ENCODE measurements at regions not wholly inside any gene's neighbourhood (a gene's known extent, or its start where the extent isn't known, plus 50 kb on each side); places are given as distances from the start of the nearest gene placed in this dataset.
"Not testable (repeated sequence)": the region's sequence is repeated elsewhere in the genome, so short reads cannot be mapped to it uniquely, and the experiment has no call there.

GRCh38 chr6:102981490-102982015 lies 1588.0 kb downstream of the GRIK2 start:
- DNase-seq, result no peak

DNA sequence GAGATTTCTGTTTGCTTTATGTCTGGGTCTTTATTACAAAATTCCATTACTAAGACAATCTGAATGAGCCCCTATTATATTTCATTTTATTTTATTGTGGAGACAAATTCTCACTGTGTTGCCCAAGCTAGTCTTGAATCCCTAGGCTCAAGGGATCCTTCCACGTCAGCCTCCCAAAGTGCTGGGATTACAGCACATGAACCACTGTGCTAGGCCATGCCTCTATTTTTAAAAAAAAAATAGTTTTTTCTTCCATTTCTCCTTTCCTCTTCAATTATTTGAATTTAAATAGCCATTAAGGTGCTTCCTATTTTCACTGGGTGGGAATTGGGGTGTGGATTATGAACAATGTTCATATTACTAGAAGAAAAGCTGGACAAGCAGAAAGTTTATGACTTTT lies 1587.4 kb downstream of the GRIK2 start:
- DNase-seq, result no peak

GRCh38 chr6:102961902-102962301 lies 1568.4 kb downstream of the GRIK2 start:
- DNase-seq, result no peak

GRCh38 chr6:102950967-102951366 lies 1557.5 kb downstream of the GRIK2 start:
- DNase-seq, result no peak

DNA sequence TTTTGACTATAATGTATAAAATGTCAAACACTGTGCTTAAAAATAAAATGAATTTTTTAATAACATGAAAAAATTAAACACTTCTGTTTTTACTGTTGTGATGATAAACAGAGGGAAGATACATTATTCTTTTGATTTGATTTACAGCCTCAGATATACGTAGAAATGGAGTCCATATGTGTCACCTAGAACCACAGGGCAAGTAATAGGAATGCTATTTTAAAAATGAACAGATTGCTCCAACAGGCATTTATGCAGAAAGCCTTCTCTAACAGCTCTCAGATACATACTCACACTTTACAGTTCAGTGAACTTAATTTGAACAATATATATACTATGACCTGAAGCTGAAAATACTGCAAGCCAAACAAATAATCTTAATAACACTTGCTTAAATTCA lies 1551.0 kb downstream of the GRIK2 start:
- DNase-seq, result no peak

- DNase-seq, result no peak
Observed at GRCh38 chr6:102942206-102942605, 1548.7 kb downstream of the GRIK2 start.

- DNase-seq, result no peak
Observed at GRCh38 chr6:102936959-102937358, 1543.5 kb downstream of the GRIK2 start.

DNA sequence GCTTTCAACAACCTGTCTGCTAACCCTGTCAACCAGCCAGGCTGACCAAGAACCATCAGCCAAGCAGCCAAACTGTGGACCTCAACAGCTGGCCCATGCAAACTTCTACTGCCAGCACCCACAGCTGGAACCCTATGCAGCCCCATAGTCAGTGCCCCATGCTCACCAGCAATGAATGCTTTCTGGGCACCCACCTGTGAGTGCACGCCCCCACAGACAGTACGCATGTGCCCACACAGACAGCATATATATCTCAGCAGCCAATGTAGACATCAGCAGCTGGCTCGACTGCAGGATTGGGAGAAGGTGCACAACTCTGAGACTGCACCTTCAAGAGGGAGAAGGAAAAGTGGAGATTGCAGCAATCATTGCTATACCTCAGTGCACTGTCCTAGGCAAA lies 1534.6 kb downstream of the GRIK2 start:
- no peak for DNase-seq

DNA sequence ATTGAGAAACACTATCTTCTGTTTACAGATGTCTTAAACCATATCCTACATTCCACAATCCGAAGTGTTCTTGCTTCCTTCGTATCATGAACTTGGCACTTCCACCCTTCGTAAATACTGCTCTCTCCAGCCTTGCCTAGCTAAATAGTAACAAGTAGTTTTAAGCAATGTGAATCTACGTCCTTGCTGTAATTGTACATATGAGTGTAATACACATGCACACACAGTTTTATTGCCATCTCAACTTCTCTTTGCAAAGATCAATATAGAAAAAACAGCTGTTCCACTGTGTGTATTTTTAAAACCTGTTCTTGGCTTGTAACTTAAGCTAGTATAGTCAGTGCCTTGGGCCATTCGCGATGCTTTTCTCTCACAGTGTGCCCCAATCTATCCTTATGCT lies 1524.7 kb downstream of the GRIK2 start:
- no peak for DNase-seq

- DNase-seq, result no peak
Observed at GRCh38 chr6:102911571-102911970, 1518.1 kb downstream of the GRIK2 start.

GRCh38 chr6:102910701-102911139 lies 1517.2 kb downstream of the GRIK2 start:
- not testable (repeated sequence) for DNase-seq

DNA sequence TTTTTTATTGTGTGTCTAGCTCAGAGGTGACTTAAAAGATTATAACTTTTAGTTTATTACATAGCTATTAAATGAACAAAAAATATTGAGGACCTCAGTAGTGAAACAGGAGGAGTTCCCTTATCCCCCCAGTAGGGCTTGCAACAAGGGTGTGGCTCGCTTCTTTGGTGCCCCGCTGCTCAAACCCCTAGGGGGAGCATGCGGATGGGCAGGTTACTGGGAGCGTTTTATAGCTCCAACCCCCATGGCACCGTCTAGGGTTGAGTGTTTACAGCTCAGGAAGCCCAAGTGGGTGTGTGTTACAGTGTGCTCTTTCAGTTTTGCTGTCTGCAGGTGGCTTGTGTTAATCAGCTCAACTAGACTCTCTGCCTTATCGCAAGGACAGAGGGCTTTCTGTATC lies 1513.7 kb downstream of the GRIK2 start:
- no peak for DNase-seq

DNA sequence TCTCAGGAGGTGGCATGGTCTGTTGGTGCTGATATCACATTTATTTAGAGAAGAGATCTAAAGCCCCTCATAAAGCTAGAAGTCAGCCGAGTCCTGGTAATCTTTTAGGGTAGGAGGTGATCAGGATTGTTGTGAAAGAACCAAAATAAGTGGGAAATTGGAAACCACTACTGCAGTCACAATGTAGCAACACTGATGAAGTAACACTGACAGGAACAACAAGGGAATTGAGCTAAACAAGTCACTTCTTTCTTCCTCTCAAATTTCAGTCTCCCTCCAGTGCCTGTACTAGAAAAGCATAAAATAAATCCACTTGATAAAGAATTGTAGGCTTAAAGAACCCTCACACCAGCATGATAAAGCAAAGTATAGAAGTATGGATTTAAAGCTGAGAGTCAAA lies 1509.0 kb downstream of the GRIK2 start:
- no peak for DNase-seq

- no peak for DNase-seq
Observed at GRCh38 chr6:102895683-102896082, 1502.2 kb downstream of the GRIK2 start.

GRCh38 chr6:102885165-102885564 lies 1491.7 kb downstream of the GRIK2 start:
- DNase-seq, result no peak

DNA sequence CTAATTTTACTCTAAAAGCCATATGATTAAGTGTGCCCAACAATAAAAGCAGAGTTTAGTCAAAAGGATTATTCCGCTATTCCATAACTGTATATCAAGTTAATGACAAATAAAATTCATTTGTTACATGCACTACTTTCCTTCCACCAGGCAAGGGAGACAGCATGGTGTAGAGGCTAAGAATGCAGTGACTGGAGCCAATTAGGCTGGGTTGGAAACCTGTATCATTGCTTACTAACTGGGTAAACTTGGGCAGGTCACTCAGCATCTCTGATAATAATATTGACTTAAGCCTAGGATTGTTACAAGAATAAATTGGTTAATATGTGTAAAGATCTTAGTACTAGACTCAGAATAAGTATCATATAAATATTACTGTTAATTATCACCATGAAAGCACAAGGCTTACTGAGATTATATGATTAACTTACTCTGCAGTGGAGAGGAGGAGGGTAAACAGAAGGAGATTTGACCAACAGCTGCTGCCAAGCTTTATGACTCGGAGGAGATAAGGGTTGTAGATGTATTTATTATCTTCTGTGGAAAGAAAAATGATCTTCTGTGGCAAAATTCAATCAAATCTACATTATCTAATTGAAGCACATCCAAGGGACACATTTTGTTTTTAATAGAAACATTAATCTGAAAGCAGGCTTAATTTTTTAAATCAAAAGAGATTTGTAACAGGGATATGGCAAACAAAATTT lies 1459.9 kb downstream of the GRIK2 start:
- no peak for DNase-seq

GRCh38 chr6:102848796-102849195 lies 1455.3 kb downstream of the GRIK2 start:
- DNase-seq, result no peak

DNA sequence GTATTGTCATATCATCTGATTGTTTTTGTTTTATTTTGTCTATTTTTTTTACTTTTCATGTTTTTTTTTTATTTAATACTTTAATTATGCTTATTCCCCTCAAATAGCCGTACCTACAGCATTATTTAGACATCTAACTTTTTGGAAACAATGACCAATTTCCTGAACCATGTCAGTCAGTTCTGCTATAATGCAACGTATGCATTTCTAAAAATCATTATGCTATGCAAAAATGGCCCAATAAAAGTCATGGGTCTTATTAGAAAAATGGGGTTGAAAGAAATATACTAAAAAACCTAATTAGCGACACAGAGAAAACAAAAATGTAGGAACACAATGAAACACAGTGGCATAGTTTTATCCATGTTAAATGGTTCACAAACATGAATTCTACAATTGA lies 1454.7 kb downstream of the GRIK2 start:
- no peak for DNase-seq

GRCh38 chr6:102841060-102841459 lies 1447.6 kb downstream of the GRIK2 start:
- no peak for DNase-seq

DNA sequence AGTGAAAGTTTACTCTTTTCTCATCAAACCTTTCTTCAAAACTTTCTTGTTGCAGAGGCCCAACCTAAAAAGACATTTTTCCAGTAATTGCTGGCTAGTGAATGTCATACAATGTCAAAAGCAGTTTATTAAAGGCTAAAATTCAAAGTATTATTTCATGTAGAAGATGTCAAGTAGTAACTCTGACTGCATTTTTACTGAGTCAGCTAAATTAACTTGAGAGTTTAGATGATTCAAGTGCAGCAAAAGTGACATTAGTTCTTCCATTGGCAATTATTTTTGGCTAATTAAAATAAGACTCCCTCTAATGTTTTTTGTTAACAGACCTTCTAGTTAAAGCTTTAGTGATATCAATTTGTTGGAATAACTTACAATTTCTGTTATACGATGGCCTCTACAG lies 1438.5 kb downstream of the GRIK2 start:
- DNase-seq, result no peak

GRCh38 chr6:102820098-102820497 lies 1426.6 kb downstream of the GRIK2 start:
- no peak for DNase-seq

GRCh38 chr6:102815207-102815606 lies 1421.7 kb downstream of the GRIK2 start:
- DNase-seq, result no peak

DNA sequence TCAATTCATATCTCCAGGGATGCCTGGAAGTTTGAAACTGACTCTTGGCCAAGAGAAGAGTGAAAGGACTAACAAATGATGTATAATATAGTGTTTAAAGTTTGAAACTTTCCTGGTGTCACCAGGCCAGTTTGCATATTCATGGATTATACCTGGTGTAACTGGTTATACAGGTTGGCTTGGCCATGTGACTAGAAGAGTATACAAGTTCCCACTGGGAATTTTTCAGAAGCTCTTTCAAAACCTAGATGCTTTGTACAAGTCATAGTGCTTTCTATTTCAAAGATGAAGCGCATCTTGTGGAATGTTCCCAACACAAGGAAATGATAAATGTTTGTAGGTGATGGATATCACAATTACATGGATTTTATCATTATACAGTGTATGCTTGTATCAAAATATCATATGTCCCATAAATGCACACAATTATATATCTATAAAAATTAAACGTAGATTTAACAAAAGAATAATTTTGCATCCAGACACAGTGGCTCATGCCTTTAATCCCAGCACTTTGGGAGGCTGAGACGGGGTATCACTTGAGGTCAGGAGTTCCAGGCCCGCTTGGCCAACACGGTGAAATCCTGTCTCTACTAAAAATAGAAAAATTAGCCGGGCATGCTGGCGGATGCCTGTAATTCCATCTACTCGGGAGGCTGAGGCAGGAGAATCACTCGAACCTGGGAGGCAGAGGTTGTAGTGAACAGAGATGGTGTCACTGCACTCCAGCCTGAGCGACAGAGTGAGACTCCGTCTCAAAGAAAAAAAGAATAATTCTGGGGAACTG lies 1420.2 kb downstream of the GRIK2 start:
- DNase-seq, result no peak

DNA sequence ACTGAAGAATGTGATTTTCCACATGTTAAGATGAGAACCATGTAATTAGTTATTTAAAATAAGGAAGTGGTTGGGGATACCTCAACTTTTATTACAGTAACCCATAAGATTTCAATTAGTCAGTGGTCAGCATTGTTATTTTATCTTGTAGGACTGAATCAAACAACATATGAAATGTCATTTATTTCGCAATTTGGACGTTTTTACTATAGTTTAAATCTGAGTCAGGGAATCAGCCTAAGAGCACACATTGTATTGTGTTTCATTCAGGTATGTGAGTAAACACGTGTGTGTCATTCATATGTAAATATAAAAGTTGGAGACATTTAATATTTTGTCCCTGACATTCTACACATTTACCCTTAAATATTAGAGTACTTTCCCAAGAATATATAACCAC lies 1418.7 kb downstream of the GRIK2 start:
- DNase-seq, result no peak

Data from hematopoietic multipotent progenitor cell treated with erythropoietin and hydrocortisone succinate and interleukin-3 and kit ligand, for 6 days (in vitro differentiated cells).